ENCODE measurements at regions not wholly inside any gene's neighbourhood (a gene's known extent, or its start where the extent isn't known, plus 50 kb on each side); places are given as distances from the start of the nearest gene placed in this dataset.

- TF ChIP-seq AHDC1 (CRISPR knock-in tag; IDR thresholded peaks at IDR 0.05; ENCODE audit: borderline replicate concordance) (peak; percentile 23; the same call in 1 of the 2 replicates), MED1 (CRISPR knock-in tag; IDR thresholded peaks at IDR 0.05) (peak; percentile 71), DBP (CRISPR knock-in tag; IDR thresholded peaks at IDR 0.05; ENCODE audit: not compliant biosample characterization) (no peak), REPIN1 (CRISPR knock-in tag; IDR thresholded peaks at IDR 0.05; ENCODE audit: borderline replicate concordance, low read depth) (no peak), FOXA1 (IDR thresholded peaks at IDR 0.05) (no peak), FOXA1 (CRISPR knock-in tag; IDR thresholded peaks at IDR 0.05) (no peak), ZBTB26 (CRISPR knock-in tag; IDR thresholded peaks at IDR 0.05; ENCODE audit: borderline replicate concordance) (no peak), SALL1 (CRISPR knock-in tag; IDR thresholded peaks at IDR 0.05) (peak; percentile 72), SOX5 (CRISPR knock-in tag; IDR thresholded peaks at IDR 0.05; ENCODE audit: borderline replicate concordance) (peak; percentile 68; the same call in 1 of the 2 replicates)
These were observed 139.3 kb upstream of the ALDH1B1 start (continued) for GRCh38 chr9:38253200-38253599.
